Colonic mucosa (tissue), 4 donors: ENCODE measurements at regions not wholly inside any gene's neighbourhood (a gene's known extent, or its start where the extent isn't known, plus 50 kb on each side); places are given as distances from the start of the nearest gene placed in this dataset.

ENCODE experiments used
- DNase-seq: peaks from one replicate; pipeline ENCODE4 v3.0.0-alpha.2; 2020
- H3K27ac ChIP-seq: fragments of 200-600 bp; one replicate; pipeline ENCODE4 v1.8.0; 2021
- H3K27me3 ChIP-seq: fragments of 200-600 bp; one replicate; pipeline ENCODE4 v1.8.0; 2021
- H3K36me3 ChIP-seq: fragments of 200-600 bp; one replicate; pipeline ENCODE4 v1.8.0; 2021
- H3K4me1 ChIP-seq: fragments of 200-600 bp; one replicate; pipeline ENCODE4 v1.8.0; 2021; ENCODE audit warnings: mild to moderate bottlenecking
- H3K4me3 ChIP-seq: fragments of 200-600 bp; one replicate; pipeline ENCODE4 v1.8.0; 2021
- H3K9ac ChIP-seq, 2 donors: one replicate each; pipeline ENCODE4 v1.7.0; 2013; ENCODE audit warnings: control low read depth in 2 of 2, low read depth in 2 of 2, low read length in 2 of 2
- H3K9me3 ChIP-seq: fragments of 200-600 bp; one replicate; pipeline ENCODE4 v1.8.0; 2021
- intact Hi-C: fragments of 100-400 bp; cut with DNase I; formaldehyde crosslinking; loops from one replicate; pipeline ENCODE4 v1.14.1; 2022
- TF ChIP-seq, protein P1 (sequence below): fragments of 200-600 bp; IDR thresholded peaks from one replicate; pipeline ENCODE4 v1.8.0; 2022; ENCODE audit warnings: antibody characterized with exemption, mild to moderate bottlenecking
- donor health status: healthy.
- donor health status: DM: no; HTN: no; CAD: no.
- donor health status: DM: no; HTN: no; CAD: no.

DNA sequence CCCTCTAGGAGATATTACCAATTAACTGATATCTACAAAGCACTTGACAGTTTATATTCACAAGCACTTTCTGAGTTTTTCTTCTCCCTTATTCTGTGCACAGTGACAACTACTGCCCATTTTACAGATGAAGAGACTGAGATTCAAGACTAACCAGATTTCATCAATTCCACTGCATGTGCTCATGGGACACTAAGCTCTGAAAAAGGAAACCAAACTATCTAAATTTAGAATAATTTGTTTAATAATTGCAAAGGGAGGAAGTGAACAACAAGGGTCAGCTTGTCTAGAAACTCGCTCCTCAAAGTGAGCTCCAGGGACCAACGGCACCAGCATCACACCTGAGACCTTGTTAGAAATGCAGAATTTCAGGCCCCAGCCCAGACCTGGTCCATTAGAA is 50.8 kb upstream of the MYLIP start:
- TF ChIP-seq, protein P1, sequence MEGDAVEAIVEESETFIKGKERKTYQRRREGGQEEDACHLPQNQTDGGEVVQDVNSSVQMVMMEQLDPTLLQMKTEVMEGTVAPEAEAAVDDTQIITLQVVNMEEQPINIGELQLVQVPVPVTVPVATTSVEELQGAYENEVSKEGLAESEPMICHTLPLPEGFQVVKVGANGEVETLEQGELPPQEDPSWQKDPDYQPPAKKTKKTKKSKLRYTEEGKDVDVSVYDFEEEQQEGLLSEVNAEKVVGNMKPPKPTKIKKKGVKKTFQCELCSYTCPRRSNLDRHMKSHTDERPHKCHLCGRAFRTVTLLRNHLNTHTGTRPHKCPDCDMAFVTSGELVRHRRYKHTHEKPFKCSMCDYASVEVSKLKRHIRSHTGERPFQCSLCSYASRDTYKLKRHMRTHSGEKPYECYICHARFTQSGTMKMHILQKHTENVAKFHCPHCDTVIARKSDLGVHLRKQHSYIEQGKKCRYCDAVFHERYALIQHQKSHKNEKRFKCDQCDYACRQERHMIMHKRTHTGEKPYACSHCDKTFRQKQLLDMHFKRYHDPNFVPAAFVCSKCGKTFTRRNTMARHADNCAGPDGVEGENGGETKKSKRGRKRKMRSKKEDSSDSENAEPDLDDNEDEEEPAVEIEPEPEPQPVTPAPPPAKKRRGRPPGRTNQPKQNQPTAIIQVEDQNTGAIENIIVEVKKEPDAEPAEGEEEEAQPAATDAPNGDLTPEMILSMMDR = no peak
- intact Hi-C loops = no loop called here
- Histone ChIP-seq H3K4me1 (peaks cover 6% of the 10 kb centered on the region), H3K9me3 (no peaks in the 10 kb centered on the region), H3K4me3 (no peak overlapping the region), H3K9ac (no peak overlapping the region), H3K27ac (no peak overlapping the region), H3K36me3 (no peaks in the 10 kb centered on the region), H3K27me3 (no peaks in the 10 kb centered on the region)
- DNase-seq = no peak

DNA sequence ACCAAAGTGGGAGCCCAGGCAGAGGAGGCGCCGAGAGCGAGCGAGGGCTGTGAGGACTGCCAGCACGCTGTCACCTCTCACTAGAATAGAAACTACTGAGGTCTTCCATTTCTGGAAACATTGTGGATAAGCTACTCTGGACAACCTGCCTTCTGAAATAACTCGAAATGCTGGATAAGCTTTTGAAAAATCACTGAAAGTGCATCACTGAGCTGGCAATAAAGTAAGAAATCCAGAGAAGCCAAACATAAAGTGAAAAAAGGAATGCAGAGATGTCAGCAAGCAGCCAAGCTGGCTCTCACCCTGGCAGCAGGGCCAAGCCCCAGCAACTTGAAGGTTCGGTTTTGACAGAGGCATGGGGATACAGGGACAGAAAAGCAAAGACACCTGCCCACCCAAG is 59.2 kb upstream of the MYLIP start:
- DNase-seq = no peak
- Histone ChIP-seq H3K36me3 (no peaks in the 10 kb centered on the region), H3K9me3 (no peaks in the 10 kb centered on the region), H3K4me1 (no peaks in the 10 kb centered on the region), H3K27me3 (no peaks in the 10 kb centered on the region), H3K9ac (no peak overlapping the region), H3K4me3 (no peak overlapping the region), H3K27ac (no peak overlapping the region)
- TF ChIP-seq, protein P1 = no peak
- intact Hi-C loops = no loop called here

DNA sequence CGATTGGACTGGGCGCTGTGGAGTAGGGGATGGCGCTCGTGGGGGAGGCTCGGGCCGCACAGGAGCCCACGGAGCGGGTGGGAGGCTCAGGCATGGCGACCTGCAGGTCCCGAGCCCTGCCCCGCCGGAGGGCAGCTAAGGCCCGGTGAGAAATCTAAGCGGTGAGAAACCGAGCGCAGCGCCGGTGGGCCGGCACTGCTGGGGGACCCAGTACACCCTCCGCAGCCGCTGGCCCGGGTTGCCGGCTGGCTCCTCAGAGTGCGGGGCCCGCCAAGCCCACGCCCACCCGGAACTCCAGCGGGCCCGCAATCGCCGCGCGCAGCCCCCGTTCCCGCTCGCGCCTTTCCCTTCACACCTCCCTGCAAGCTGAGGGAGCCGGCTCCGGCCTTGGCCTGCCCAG is 59.7 kb upstream of the MYLIP start:
- Histone ChIP-seq H3K4me1 (no peaks in the 10 kb centered on the region), H3K27ac (no peak overlapping the region), H3K9me3 (no peaks in the 10 kb centered on the region), H3K4me3 (no peak overlapping the region), H3K27me3 (no peaks in the 10 kb centered on the region), H3K9ac (no peak overlapping the region), H3K36me3 (no peaks in the 10 kb centered on the region)
- intact Hi-C loops = no loop called here
- TF ChIP-seq, protein P1 = no peak
- DNase-seq = no peak

DNA sequence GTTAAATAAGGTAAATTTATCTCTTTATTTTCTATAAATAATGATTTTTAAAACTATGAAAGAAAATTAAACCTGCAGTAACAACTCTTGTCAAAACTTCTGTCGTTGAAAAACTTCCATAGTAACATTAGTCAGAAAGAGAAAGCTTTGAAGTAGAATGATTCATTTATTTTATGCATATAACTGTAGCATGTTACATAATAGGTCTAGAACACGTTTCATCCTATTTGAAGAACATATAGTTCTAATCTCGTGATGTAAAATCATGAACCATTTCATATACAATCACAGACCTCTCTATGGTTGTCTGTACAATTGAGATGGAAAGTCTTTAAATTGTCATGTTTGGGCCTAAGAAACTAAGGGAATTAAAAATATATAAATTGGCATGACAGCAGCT is 61.3 kb upstream of the MYLIP start:
- TF ChIP-seq, protein P1 = no peak
- Histone ChIP-seq H3K36me3 (no peaks in the 10 kb centered on the region), H3K9ac (no peak overlapping the region), H3K9me3 (no peaks in the 10 kb centered on the region), H3K4me3 (no peak overlapping the region), H3K4me1 (no peaks in the 10 kb centered on the region), H3K27me3 (no peaks in the 10 kb centered on the region), H3K27ac (no peak overlapping the region)
- intact Hi-C loops = no loop called here
- DNase-seq = no peak

DNA sequence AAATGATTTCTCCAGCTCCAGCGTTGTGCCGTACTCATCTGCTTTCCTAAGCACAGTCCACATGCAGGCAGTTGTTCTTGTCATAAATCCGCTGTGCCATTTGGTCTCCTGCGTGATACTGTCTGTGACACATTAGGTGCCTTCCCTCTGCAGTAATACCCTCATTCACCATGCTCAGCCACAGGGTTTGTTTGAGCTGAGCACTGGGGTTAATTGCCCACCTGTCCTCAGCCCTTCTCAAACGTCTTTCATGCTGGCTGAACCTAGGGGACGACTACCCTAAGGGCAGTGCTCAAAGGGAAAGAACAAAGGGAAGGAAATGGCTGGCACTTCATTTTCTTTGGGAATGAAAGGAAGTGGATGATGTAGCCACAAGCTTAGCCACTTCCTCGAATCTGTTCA is 64.2 kb upstream of the MYLIP start:
- Histone ChIP-seq H3K9me3 (no peaks in the 10 kb centered on the region), H3K4me1 (no peaks in the 10 kb centered on the region), H3K9ac (no peak overlapping the region), H3K4me3 (no peak overlapping the region), H3K27ac (no peak overlapping the region), H3K36me3 (no peaks in the 10 kb centered on the region), H3K27me3 (no peaks in the 10 kb centered on the region)
- DNase-seq = no peak
- intact Hi-C loops = no loop called here
- TF ChIP-seq, protein P1 = no peak

DNA sequence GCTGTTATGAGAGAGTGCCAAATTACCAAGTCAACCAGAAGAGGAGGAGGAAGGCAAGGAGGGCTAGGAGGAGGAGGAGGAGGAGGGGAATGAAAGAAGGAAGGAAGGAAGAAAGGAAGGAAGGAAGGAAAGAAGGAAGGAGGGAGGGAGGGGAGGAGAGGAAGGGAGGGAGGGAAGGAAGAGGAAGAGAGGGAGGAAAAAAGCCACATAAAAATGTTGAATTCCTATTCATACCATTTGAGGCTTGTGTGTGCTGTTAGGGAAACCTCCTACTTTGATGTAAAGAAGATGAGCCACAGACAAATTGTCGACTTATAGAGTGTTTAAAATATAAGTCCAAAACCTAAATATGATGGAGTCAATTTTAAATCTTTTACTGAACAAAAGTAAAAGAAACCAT is 65.3 kb upstream of the MYLIP start:
- no peak overlapping the region for H3K9ac ChIP-seq
- intact Hi-C loops = no loop called here
- no peak overlapping the region for H3K27ac ChIP-seq
- H3K9me3 ChIP-seq = no peaks in the 10 kb centered on the region
- H3K4me3 ChIP-seq = no peak overlapping the region
- no peaks in the 10 kb centered on the region for H3K4me1 ChIP-seq
- H3K27me3 ChIP-seq = no peaks in the 10 kb centered on the region
- no peaks in the 10 kb centered on the region for H3K36me3 ChIP-seq
- no peak for DNase-seq
- TF ChIP-seq, protein P1 = no peak
